HEK293T (cell line): ENCODE measurements at regions not wholly inside any gene's neighbourhood (a gene's known extent, or its start where the extent isn't known, plus 50 kb on each side); places are given as distances from the start of the nearest gene placed in this dataset.

Experiments
- FOXK2 ChIP-seq: fragments of 450-650 bp; IDR thresholded peaks from 2 replicates; pipeline ENCODE4 v1.6.1; 2016; ENCODE audit warnings: mild to moderate bottlenecking
- FOXM1 ChIP-seq: fragments of 450-650 bp; IDR thresholded peaks from 2 replicates; pipeline ENCODE4 v1.6.1; 2017; ENCODE audit warnings: mild to moderate bottlenecking, borderline replicate concordance
- HDGF ChIP-seq: fragments of 450-650 bp; IDR thresholded peaks from 2 replicates; pipeline ENCODE4 v1.6.1; 2017; ENCODE audit warnings: antibody characterized with exemption, borderline replicate concordance
- LEF1 ChIP-seq: fragments of 450-650 bp; IDR thresholded peaks from 2 replicates; pipeline ENCODE4 v1.6.1; 2017; ENCODE audit warnings: mild to moderate bottlenecking, borderline replicate concordance
- TARDBP ChIP-seq: fragments of 450-650 bp; IDR thresholded peaks from 2 replicates; pipeline ENCODE4 v1.6.1; 2016
- ZNF384 ChIP-seq: fragments of 450-650 bp; IDR thresholded peaks from 2 replicates; pipeline ENCODE4 v1.6.1; 2016

- TF ChIP-seq FOXM1 (no peak), ZNF384 (no peak), LEF1 (no peak), FOXK2 (no peak), TARDBP (no peak), HDGF (no peak)
Observed at GRCh38 chr4:188876881-188877280, 737.6 kb downstream of the TRIML1 start.
